GM12874 (cell line): ENCODE measurements at regions not wholly inside any gene's neighbourhood (a gene's known extent, or its start where the extent isn't known, plus 50 kb on each side); places are given as distances from the start of the nearest gene placed in this dataset.

Experiments used
- CTCF ChIP-seq: IDR thresholded peaks from 2 replicates; pipeline ENCODE4 v1.5.1; 2011; ENCODE audit warnings: low read depth, mild to moderate bottlenecking, control low read depth, low read length, moderate library complexity; ENCODE audit not compliant: insufficient read depth

GRCh38 chr3:182397164-182397563, 396.1 kb upstream of the ATP11B start:
- TF ChIP-seq CTCF: no peak

GRCh38 chr3:182399978-182400737, 393.1 kb upstream of the ATP11B start:
- TF ChIP-seq CTCF: no peak

GRCh38 chr3:182400838-182401237, 392.5 kb upstream of the ATP11B start:
- TF ChIP-seq CTCF: no peak

- TF ChIP-seq CTCF: no peak
Measured at GRCh38 chr3:182404031-182404430, 389.3 kb upstream of the ATP11B start.

GRCh38 chr3:182405759-182406158, 387.5 kb upstream of the ATP11B start:
- TF ChIP-seq CTCF: no peak

GRCh38 chr3:182406786-182407185, 386.5 kb upstream of the ATP11B start:
- no peak for TF ChIP-seq CTCF

- TF ChIP-seq CTCF: no peak
Measured at GRCh38 chr3:182410051-182410450, 383.3 kb upstream of the ATP11B start.
